Gastrocnemius medialis (tissue), 4 donors: ENCODE measurements at regions not wholly inside any gene's neighbourhood (a gene's known extent, or its start where the extent isn't known, plus 50 kb on each side); places are given as distances from the start of the nearest gene placed in this dataset.

Experiments
- ATAC-seq, 2 donors: fragments of 150-250 bp; one replicate each; pipeline ENCODE4 v1.9.1; 2016
- DNase-seq, 2 donors: peaks; one replicate each; pipeline ENCODE4 v3.0.0-alpha.2; 2019
- H3K27ac ChIP-seq, 4 donors: fragments of 200-600 bp; sonication (generic); 1 replicate in 1 of 4; 2 replicates in 3 of 4; pipeline ENCODE4 v1.5.1; 2016 to 2018; ENCODE audit warnings: mild to moderate bottlenecking in 2 of 4, moderate library complexity in 1 of 4
- H3K27me3 ChIP-seq, 3 donors: fragments of 200-600 bp; sonication (generic) in 2 of 3; 1 replicate in 1 of 3; 2 replicates in 2 of 3; pipeline versions ENCODE4 v1.5.1 to v1.6.0; 2016 to 2019; ENCODE audit warnings: mild to moderate bottlenecking in 1 of 3, moderate library complexity in 1 of 3
- H3K36me3 ChIP-seq, 2 donors: fragments of 200-600 bp; sonication (generic) in 1 of 2; one replicate each; pipeline ENCODE4 v1.5.1; 2017 to 2018
- H3K4me1 ChIP-seq, 2 donors: fragments of 200-600 bp; sonication (generic) in 1 of 2; one replicate each; pipeline ENCODE4 v1.5.1; 2016 to 2017; ENCODE audit warnings: mild to moderate bottlenecking in 2 of 2
- H3K4me3 ChIP-seq, 4 donors: fragments of 200-600 bp; sonication (generic) in 3 of 4; 1 replicate in 1 of 4; 2 replicates in 3 of 4; pipeline ENCODE4 v1.5.1; 2016 to 2019; ENCODE audit warnings: mild to moderate bottlenecking in 2 of 4
- H3K9me3 ChIP-seq, 3 donors: fragments of 200-600 bp; sonication (generic) in 2 of 3; 1 replicate in 1 of 3; 2 replicates in 2 of 3; pipeline ENCODE4 v1.5.1; 2016 to 2019
- POLR2A ChIP-seq, 2 donors: fragments of 450-650 bp; IDR thresholded peaks; one replicate each; pipeline ENCODE4 v1.6.1; 2017; ENCODE audit warnings: antibody characterized with exemption in 2 of 2, mild to moderate bottlenecking in 2 of 2, moderate library complexity in 2 of 2
- in situ Hi-C, 4 donors: fragments of 200-750 bp; cut with MboI; loops; one replicate each; pipeline versions ENCODE4 v1.15.0 to v1.8.0; 2017; ENCODE audit warnings: low sequenced_read_pairs in 4 of 4
- intact Hi-C: fragments of 100-400 bp; cut with DNase I; formaldehyde crosslinking; loops from one replicate; pipeline ENCODE4 v1.15.1; 2023; ENCODE audit warnings: low total_unique reads
- TF ChIP-seq, protein P1 (sequence below), 5 experiments: fragments of 450-650 bp in 3 of 5; fragments of 200-600 bp in 2 of 5; sonication (generic) in 2 of 5; IDR thresholded peaks in 4 of 5; conservative IDR thresholded peaks in 1 of 5; 1 replicate in 4 of 5; 2 replicates in 1 of 5; pipeline ENCODE4 v1.5.1; 2016 to 2019; ENCODE audit warnings: antibody characterized with exemption in 5 of 5, mild to moderate bottlenecking in 3 of 5, moderate library complexity in 3 of 5

DNA sequence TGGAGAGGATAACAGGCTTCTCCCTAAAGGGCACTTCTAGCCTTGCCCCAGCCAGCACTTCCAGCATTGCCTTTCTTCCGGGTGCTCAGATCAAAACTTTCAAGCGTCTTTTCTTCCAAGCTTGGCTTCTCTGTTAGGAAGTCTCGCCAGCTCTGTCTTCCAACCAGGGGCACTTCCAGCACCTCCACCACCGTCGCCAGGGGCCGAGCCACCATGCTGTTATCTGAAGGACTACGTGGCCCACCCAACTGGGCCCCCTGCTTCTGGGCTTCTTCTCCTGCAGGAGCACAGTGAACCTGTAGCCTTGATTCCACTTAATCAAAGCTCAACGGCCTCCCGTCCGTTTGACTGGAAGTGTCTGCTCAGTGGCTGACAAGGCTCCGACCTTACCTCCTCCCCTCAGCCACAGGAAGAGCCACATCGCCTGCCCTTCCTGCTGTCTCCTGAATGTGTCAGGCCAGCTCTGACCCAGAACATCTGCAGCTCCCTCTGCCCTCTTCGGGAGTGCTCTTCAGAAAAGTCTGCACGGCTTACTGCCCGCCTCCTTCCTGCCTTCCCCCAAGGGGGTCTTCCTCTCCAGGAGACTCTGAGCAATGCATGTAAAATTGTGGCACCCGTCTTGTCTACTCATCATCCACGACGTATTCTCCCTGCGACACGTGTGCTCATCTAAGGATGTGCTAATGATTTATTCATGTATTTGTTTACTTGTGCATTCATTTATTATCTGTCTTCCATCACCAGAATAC, 527.0 kb downstream of the CDH26 start:
- Histone ChIP-seq H3K27me3 (no peaks in the 10 kb centered on the region), H3K4me1 (no peaks in the 10 kb centered on the region), H3K4me3 (no peak overlapping the region), H3K36me3 (no peaks in the 10 kb centered on the region), H3K27ac (no peak overlapping the region), H3K9me3 (no peaks in the 10 kb centered on the region)
- in situ Hi-C loops, result no loop called here
- intact Hi-C loops, result no loop called here
- DNase-seq, result no peak
- ATAC-seq, result no peak
- TF ChIP-seq, protein P1, sequence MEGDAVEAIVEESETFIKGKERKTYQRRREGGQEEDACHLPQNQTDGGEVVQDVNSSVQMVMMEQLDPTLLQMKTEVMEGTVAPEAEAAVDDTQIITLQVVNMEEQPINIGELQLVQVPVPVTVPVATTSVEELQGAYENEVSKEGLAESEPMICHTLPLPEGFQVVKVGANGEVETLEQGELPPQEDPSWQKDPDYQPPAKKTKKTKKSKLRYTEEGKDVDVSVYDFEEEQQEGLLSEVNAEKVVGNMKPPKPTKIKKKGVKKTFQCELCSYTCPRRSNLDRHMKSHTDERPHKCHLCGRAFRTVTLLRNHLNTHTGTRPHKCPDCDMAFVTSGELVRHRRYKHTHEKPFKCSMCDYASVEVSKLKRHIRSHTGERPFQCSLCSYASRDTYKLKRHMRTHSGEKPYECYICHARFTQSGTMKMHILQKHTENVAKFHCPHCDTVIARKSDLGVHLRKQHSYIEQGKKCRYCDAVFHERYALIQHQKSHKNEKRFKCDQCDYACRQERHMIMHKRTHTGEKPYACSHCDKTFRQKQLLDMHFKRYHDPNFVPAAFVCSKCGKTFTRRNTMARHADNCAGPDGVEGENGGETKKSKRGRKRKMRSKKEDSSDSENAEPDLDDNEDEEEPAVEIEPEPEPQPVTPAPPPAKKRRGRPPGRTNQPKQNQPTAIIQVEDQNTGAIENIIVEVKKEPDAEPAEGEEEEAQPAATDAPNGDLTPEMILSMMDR (IDR thresholded peaks at IDR 0.05 in 4 of 5, conservative IDR thresholded peaks at IDR 0.05 in 1 of 5), result no peak
- no peak for TF ChIP-seq POLR2A (IDR thresholded peaks at IDR 0.05)

DNA sequence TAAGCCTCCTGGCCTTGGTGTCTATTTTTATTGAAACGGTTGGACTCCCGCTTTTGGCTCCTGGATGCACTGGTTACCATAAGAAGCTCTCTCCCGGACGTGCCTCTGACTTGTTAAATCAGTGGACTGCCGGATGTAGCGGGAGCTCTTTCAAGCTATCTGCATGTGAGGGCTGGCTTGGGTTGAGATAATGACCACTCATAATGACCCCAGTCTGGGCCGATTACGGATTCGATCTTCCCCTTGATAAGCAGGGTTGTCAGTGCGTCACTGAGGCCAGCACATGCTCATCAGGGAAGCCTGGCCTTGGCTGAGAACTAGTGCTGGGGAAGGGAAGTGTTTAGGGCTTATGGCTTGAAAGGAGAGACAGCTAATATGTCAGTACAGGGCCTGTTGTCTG, 528.1 kb downstream of the CDH26 start:
- Histone ChIP-seq H3K9me3 (no peaks in the 10 kb centered on the region), H3K4me1 (peaks cover 0 to 3% of the 10 kb centered on the region in 2 donors), H3K4me3 (no peak overlapping the region), H3K27me3 (no peaks in the 10 kb centered on the region), H3K36me3 (no peaks in the 10 kb centered on the region), H3K27ac (no peak overlapping the region)
- TF ChIP-seq POLR2A (IDR thresholded peaks at IDR 0.05), result no peak
- TF ChIP-seq, protein P1 (IDR thresholded peaks at IDR 0.05 in 4 of 5, conservative IDR thresholded peaks at IDR 0.05 in 1 of 5), result no peak
- DNase-seq (no peak), ATAC-seq (no peak)
- intact Hi-C loops, result no loop called here
- in situ Hi-C loops, result no loop called here

DNA sequence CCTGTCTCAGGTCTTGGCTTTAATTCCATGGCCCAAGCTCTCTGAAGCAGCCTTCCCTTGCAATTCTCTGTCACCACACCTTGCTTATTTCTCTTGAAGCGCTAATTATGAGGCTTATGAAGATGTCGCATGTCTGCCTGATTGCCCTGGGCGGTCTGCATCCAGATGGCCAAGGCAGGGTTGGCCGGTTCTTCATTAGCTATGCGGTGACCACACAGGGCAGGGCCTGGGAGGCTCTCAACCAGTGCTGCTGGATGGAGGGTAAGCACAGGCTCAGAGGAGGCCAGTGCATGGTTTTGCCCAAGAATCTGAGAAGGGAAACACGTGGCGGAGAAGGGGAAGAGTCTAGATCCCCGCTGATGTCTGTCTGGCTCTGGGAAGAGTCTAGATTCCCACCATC, 528.7 kb downstream of the CDH26 start:
- Histone ChIP-seq H3K4me3 (no peak overlapping the region), H3K27me3 (no peaks in the 10 kb centered on the region), H3K27ac (no peak overlapping the region), H3K4me1 (peaks cover 0 to 3% of the 10 kb centered on the region in 2 donors), H3K9me3 (no peaks in the 10 kb centered on the region), H3K36me3 (no peaks in the 10 kb centered on the region)
- in situ Hi-C loops (no loop called here), intact Hi-C loops (no loop called here)
- TF ChIP-seq, protein P1 (IDR thresholded peaks at IDR 0.05 in 4 of 5, conservative IDR thresholded peaks at IDR 0.05 in 1 of 5), result no peak
- TF ChIP-seq POLR2A (IDR thresholded peaks at IDR 0.05), result no peak
- DNase-seq (no peak), ATAC-seq (no peak)

DNA sequence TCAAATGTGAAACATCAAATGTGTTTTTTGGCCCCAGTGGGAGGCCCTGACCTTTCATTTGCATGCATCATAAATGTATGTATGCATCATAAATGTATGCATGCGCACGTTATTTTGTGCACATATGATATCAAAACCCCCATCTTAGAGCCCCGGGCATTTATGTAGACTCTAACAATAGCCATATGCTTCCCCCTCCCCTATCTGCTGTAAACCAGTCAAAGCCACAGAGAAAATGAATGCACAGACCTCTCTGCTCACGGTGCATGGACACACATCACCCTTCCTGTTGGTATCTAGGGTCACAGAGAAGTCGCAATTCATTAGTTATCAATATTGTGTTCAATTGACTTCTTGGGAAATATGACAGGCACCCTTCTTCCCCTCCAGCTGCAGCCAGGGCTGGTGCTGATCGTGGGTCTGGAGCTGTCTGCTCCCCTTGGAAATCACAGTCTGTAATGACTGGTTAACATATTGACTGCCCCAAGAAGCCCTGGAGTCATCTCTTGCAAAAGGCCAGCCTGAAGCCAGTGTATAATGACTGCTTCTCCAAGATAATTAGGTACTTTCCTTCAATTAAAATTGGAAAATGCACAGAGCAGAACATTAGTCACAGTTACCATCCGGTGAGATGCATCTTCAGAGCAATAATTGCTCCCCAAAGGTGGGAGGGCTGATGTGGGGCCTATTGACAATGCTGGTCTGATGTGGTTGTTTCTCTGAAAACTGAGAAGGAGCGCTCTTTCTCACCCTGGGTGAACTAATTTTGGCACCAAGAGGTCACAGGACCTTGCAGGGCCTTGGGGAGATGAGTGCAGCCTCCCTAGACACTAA, 532.2 kb downstream of the CDH26 start:
- in situ Hi-C loops, result no loop called here
- no peak for ATAC-seq
- Histone ChIP-seq H3K27ac (no peak overlapping the region), H3K36me3 (no peaks in the 10 kb centered on the region), H3K4me1 (peaks cover 0 to 3% of the 10 kb centered on the region in 2 donors), H3K4me3 (no peak overlapping the region), H3K27me3 (no peaks in the 10 kb centered on the region), H3K9me3 (no peaks in the 10 kb centered on the region)
- no peak for DNase-seq
- TF ChIP-seq POLR2A (IDR thresholded peaks at IDR 0.05), result no peak
- TF ChIP-seq, protein P1 (IDR thresholded peaks at IDR 0.05 in 4 of 5, conservative IDR thresholded peaks at IDR 0.05 in 1 of 5), result no peak
- intact Hi-C loops, result no loop called here
